Naive thymus-derived CD4-positive, alpha-beta T cell (primary cell): ENCODE measurements at regions not wholly inside any gene's neighbourhood (a gene's known extent, or its start where the extent isn't known, plus 50 kb on each side); places are given as distances from the start of the nearest gene placed in this dataset.

Experiments used
- ATAC-seq: fragments of 150-1000 bp; cut with Tn5 transposase; 2 replicates; pipeline ENCODE4 v1.10.0; 2021; ENCODE audit warnings: mild to moderate bottlenecking, moderate library complexity
- CTCF ChIA-PET: fragments of 350-600 bp; sonication (Branson Sonifier 250); formaldehyde crosslinking; loops from one replicate; lab custom pipeline; 2021; ENCODE audit warnings: antibody characterized with exemption; lab: Charles Lee
- POLR2A ChIA-PET: fragments of 350-600 bp; sonication (Branson Sonifier 250); formaldehyde crosslinking; loops from one replicate; lab custom pipeline; 2021; ENCODE audit warnings: antibody characterized with exemption, inconsistent platforms; lab: Charles Lee
- DNase-seq, 9 donors: peaks; one replicate each; pipeline versions ENCODE4 v3.0.0 to v3.0.0-alpha.2; 2020 to 2022; ENCODE audit warnings: mixed read lengths in 1 of 9
- H3K27ac ChIP-seq: one replicate; pipeline ENCODE4 v1.7.0; 2013; ENCODE audit warnings: mild to moderate bottlenecking, low read depth, low read length, moderate library complexity
- H3K27me3 ChIP-seq, 2 donors: one replicate each; pipeline ENCODE4 v1.7.0; 2013; ENCODE audit warnings: low read length in 2 of 2, mild to moderate bottlenecking in 2 of 2, moderate library complexity in 2 of 2; ENCODE audit not compliant: control insufficient read depth in 2 of 2, insufficient read depth in 2 of 2
- H3K36me3 ChIP-seq, 3 experiments: 1 replicate in 2 of 3; 2 replicates in 1 of 3; pipeline ENCODE4 v1.7.0; 2013; ENCODE audit warnings: low read length in 3 of 3, mild to moderate bottlenecking in 3 of 3, moderate library complexity in 1 of 3; ENCODE audit not compliant: insufficient read depth in 3 of 3, control insufficient read depth in 2 of 3
- H3K4me1 ChIP-seq, 2 donors: one replicate each; pipeline ENCODE4 v1.7.0; 2013; ENCODE audit warnings: low read length in 2 of 2, mild to moderate bottlenecking in 2 of 2, moderate library complexity in 1 of 2; ENCODE audit not compliant: control insufficient read depth in 2 of 2, insufficient read depth in 2 of 2
- H3K4me3 ChIP-seq: 2 replicates; pipeline ENCODE4 v1.7.0; 2013; ENCODE audit warnings: mild to moderate bottlenecking, low read length
- H3K9me3 ChIP-seq, 3 experiments: 1 replicate in 2 of 3; 2 replicates in 1 of 3; pipeline ENCODE4 v1.7.0; 2013; ENCODE audit warnings: low read length in 3 of 3; ENCODE audit not compliant: control insufficient read depth in 2 of 3
- H3K27ac Mint-ChIP-seq, 9 donors: one replicate each; pipeline ENCODE4 v1.8.0; 2020 to 2022; ENCODE audit warnings: mixed read lengths in 9 of 9, mild to moderate bottlenecking in 8 of 9, moderate library complexity in 5 of 9, inconsistent platforms in 2 of 9
- H3K27me3 Mint-ChIP-seq, 5 donors: one replicate each; pipeline ENCODE4 v1.8.0; 2021 to 2022; ENCODE audit warnings: mixed read lengths in 5 of 5, mild to moderate bottlenecking in 1 of 5
- H3K36me3 Mint-ChIP-seq, 5 donors: one replicate each; pipeline ENCODE4 v1.8.0; 2020 to 2022; ENCODE audit warnings: mixed read lengths in 5 of 5, mild to moderate bottlenecking in 3 of 5, inconsistent platforms in 1 of 5
- H3K4me1 Mint-ChIP-seq, 7 donors: one replicate each; pipeline ENCODE4 v1.8.0; 2020 to 2022; ENCODE audit warnings: mixed read lengths in 7 of 7, mild to moderate bottlenecking in 3 of 7, inconsistent platforms in 1 of 7
- H3K4me3 Mint-ChIP-seq, 10 donors: one replicate each; pipeline ENCODE4 v1.8.0; 2020 to 2022; ENCODE audit warnings: mild to moderate bottlenecking in 10 of 10, mixed read lengths in 10 of 10, moderate library complexity in 6 of 10, inconsistent platforms in 2 of 10
- H3K9me3 Mint-ChIP-seq, 11 donors: one replicate each; pipeline ENCODE4 v1.8.0; 2020 to 2022; ENCODE audit warnings: mixed read lengths in 11 of 11, mild to moderate bottlenecking in 4 of 11, inconsistent platforms in 1 of 11, moderate library complexity in 1 of 11
- intact Hi-C, 2 donors: fragments of 100-400 bp; cut with micrococcal nuclease; formaldehyde crosslinking; loops; one replicate each; pipeline ENCODE4 v1.15.1; 2023

DNA sequence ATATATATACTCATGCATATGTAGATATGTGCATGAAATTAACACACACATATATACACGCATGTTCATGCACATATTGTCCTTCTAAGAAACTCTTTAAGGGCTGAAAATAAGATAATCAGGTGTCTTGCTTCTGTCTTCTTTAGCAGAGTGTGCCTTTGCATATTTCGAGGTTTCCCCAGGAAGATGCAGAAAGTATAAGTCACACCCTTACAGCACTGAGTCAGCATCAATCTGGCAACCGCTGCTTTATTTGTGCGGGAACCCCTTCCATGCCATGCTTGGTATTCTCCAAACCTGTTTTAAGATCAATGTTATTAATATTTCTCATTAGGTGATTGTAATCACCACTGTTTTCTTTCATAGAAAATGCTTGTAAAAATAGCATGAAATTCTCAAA lies 557.9 kb downstream of the CAAP1 start:
- Mint-ChIP-seq H3K4me1 (no peaks in the 10 kb centered on the region), H3K4me3 (no peak overlapping the region), H3K9me3 (peaks cover 0 to 11% (median 0%) of the 10 kb centered on the region in 11 donors), H3K36me3 (no peaks in the 10 kb centered on the region), H3K27me3 (no peaks in the 10 kb centered on the region), H3K27ac (no peak overlapping the region)
- POLR2A ChIA-PET: no interaction called here
- H3K36me3 ChIP-seq: no peaks in the 10 kb centered on the region
- intact Hi-C loops: no loop called here
- DNase-seq (no peak), ATAC-seq (no peak)
- H3K9me3 ChIP-seq: no peaks in the 10 kb centered on the region
- H3K4me3 ChIP-seq: no peak overlapping the region
- no peaks in the 10 kb centered on the region for H3K4me1 ChIP-seq
- CTCF ChIA-PET: no interaction called here
- no peak overlapping the region for H3K27ac ChIP-seq
- no peaks in the 10 kb centered on the region for H3K27me3 ChIP-seq

GRCh38 chr9:26331223-26331622 lies 561.4 kb downstream of the CAAP1 start:
- H3K36me3 ChIP-seq: no peaks in the 10 kb centered on the region
- no peak for DNase-seq
- Mint-ChIP-seq H3K27ac (no peak overlapping the region), H3K4me1 (no peaks in the 10 kb centered on the region), H3K27me3 (no peaks in the 10 kb centered on the region), H3K36me3 (no peaks in the 10 kb centered on the region), H3K4me3 (no peak overlapping the region), H3K9me3 (peaks cover 0 to 6% (median 0%) of the 10 kb centered on the region in 11 donors)
- no peak for ATAC-seq
- H3K9me3 ChIP-seq: no peaks in the 10 kb centered on the region
- H3K27ac ChIP-seq: no peak overlapping the region
- intact Hi-C loops: no loop called here
- POLR2A ChIA-PET: no interaction called here
- no peaks in the 10 kb centered on the region for H3K27me3 ChIP-seq
- H3K4me1 ChIP-seq: no peaks in the 10 kb centered on the region
- H3K4me3 ChIP-seq: no peak overlapping the region
- CTCF ChIA-PET: no interaction called here

DNA sequence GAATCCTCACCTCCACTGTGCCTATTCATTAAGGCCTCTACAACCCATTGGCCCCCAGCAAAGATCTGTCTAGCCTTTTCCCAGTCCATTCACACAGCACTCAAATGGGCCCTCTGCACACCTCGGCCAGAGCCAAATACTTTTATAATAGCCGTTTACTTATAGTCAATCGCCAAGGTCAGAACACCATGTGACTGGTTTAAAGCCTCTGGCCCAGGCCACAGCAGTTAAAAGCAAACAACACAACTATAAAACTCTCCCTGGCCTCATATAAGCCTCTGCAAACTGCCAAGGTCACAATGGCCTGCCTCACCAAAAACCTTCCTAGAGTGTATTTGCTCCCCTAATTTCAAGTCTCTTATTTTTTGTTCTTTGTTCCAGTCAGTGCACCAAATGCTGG lies 562.6 kb downstream of the CAAP1 start:
- intact Hi-C loops: no loop called here
- no peak overlapping the region for H3K27ac Mint-ChIP-seq
- Histone ChIP-seq H3K9me3 (no peaks in the 10 kb centered on the region), H3K27ac (no peak overlapping the region), H3K4me1 (no peaks in the 10 kb centered on the region), H3K27me3 (no peaks in the 10 kb centered on the region), H3K36me3 (no peaks in the 10 kb centered on the region), H3K4me3 (no peak overlapping the region)
- CTCF ChIA-PET: no interaction called here
- H3K9me3 Mint-ChIP-seq: peaks cover 0 to 8% (median 0%) of the 10 kb centered on the region in 11 donors
- no peak for ATAC-seq
- no peaks in the 10 kb centered on the region for H3K27me3 Mint-ChIP-seq
- no peak overlapping the region for H3K4me3 Mint-ChIP-seq
- DNase-seq: no peak
- POLR2A ChIA-PET: no interaction called here
- no peaks in the 10 kb centered on the region for H3K4me1 Mint-ChIP-seq
- no peaks in the 10 kb centered on the region for H3K36me3 Mint-ChIP-seq

GRCh38 chr9:26326563-26326962 lies 566.0 kb downstream of the CAAP1 start:
- intact Hi-C loops: no loop called here

GRCh38 chr9:26325444-26325829 lies 567.2 kb downstream of the CAAP1 start:
- DNase-seq: no peak
- Histone ChIP-seq H3K9me3 (no peaks in the 10 kb centered on the region), H3K36me3 (no peaks in the 10 kb centered on the region), H3K4me1 (no peaks in the 10 kb centered on the region), H3K4me3 (no peak overlapping the region), H3K27me3 (no peaks in the 10 kb centered on the region), H3K27ac (no peak overlapping the region)
- Mint-ChIP-seq H3K27me3 (no peaks in the 10 kb centered on the region), H3K4me3 (no peak overlapping the region), H3K36me3 (peaks cover 0 to 4% (median 0%) of the 10 kb centered on the region in 5 donors), H3K9me3 (peaks cover 0 to 10% (median 0%) of the 10 kb centered on the region in 11 donors), H3K4me1 (no peaks in the 10 kb centered on the region), H3K27ac (no peak overlapping the region)
- ChIA-PET POLR2A (no interaction called here), CTCF (no interaction called here)
- no peak for ATAC-seq
- intact Hi-C loops: no loop called here

More at GRCh38 chr9:26326563-26326962, 566.0 kb downstream of the CAAP1 start:
- H3K36me3 Mint-ChIP-seq: peaks cover 0 to 4% (median 0%) of the 10 kb centered on the region in 5 donors
- ChIA-PET CTCF (no interaction called here), POLR2A (no interaction called here)
- no peaks in the 10 kb centered on the region for H3K4me1 ChIP-seq
- no peaks in the 10 kb centered on the region for H3K27me3 ChIP-seq
- no peak overlapping the region for H3K27ac Mint-ChIP-seq
- H3K27ac ChIP-seq: no peak overlapping the region
- no peak overlapping the region for H3K4me3 ChIP-seq
- no peaks in the 10 kb centered on the region for H3K9me3 ChIP-seq
- DNase-seq: no peak
- peaks cover 0 to 10% (median 0%) of the 10 kb centered on the region in 11 donors for H3K9me3 Mint-ChIP-seq
- H3K36me3 ChIP-seq: no peaks in the 10 kb centered on the region
- no peaks in the 10 kb centered on the region for H3K4me1 Mint-ChIP-seq
- no peaks in the 10 kb centered on the region for H3K27me3 Mint-ChIP-seq
- ATAC-seq: no peak
- no peak overlapping the region for H3K4me3 Mint-ChIP-seq

DNA sequence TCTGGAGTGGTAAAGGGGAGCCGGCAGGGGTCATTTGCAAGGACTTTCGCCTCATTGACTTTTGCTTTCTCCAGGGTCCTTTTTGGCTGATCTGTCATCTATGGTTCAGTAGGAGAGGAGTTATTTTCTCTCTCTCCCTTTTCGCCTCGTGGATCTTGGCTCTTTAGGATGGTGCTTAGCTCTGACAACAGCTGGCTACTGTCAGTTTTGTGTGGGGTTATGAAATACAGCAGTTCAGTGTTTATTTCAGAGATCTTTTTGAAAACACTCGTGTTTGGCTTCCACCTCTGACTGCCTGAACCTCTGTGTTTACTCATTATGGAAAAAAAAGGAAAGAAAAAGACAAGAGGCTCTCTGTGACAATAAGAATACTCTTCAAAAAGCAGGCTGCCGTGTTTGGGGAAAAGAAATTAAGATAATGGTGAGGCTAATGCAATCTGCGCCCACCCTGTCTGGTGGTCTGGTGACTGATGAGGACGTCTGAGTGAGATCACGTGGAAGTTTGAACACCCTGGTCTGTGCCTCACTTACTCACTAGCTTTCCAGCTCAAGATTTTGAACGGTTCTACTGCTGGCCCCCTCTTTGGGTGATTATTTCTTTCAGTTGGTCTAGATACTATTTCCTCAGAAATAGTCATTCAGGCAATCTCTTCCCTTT lies 567.7 kb downstream of the CAAP1 start:
- H3K4me1 ChIP-seq: no peaks in the 10 kb centered on the region
- no peaks in the 10 kb centered on the region for H3K4me1 Mint-ChIP-seq
- DNase-seq: no peak
- ATAC-seq: no peak
- H3K4me3 Mint-ChIP-seq: no peak overlapping the region
- no peak overlapping the region for H3K4me3 ChIP-seq
- no peaks in the 10 kb centered on the region for H3K9me3 ChIP-seq
- no peak overlapping the region for H3K27ac ChIP-seq
- no peaks in the 10 kb centered on the region for H3K27me3 Mint-ChIP-seq
- H3K27me3 ChIP-seq: no peaks in the 10 kb centered on the region
- peaks cover 0 to 10% (median 0%) of the 10 kb centered on the region in 11 donors for H3K9me3 Mint-ChIP-seq
- H3K36me3 Mint-ChIP-seq: peaks cover 0 to 4% (median 0%) of the 10 kb centered on the region in 5 donors
- ChIA-PET CTCF (no interaction called here), POLR2A (no interaction called here)
- intact Hi-C loops: no loop called here
- H3K36me3 ChIP-seq: no peaks in the 10 kb centered on the region
- no peak overlapping the region for H3K27ac Mint-ChIP-seq

- Mint-ChIP-seq H3K9me3 (peaks cover 0 to 15% (median 2%) of the 10 kb centered on the region in 11 donors), H3K4me3 (no peak overlapping the region)
- no peak for DNase-seq
Observed at GRCh38 chr9:26321935-26322334, 570.7 kb downstream of the CAAP1 start.

More at GRCh38 chr9:26321935-26322334, 570.7 kb downstream of the CAAP1 start:
- no peaks in the 10 kb centered on the region for H3K4me1 ChIP-seq
- Mint-ChIP-seq H3K4me1 (no peaks in the 10 kb centered on the region), H3K27me3 (no peaks in the 10 kb centered on the region), H3K36me3 (peaks cover 0 to 4% (median 0%) of the 10 kb centered on the region in 5 donors), H3K27ac (no peak overlapping the region)
- ATAC-seq: no peak
- H3K4me3 ChIP-seq: no peak overlapping the region
- intact Hi-C loops: no loop called here
- no peaks in the 10 kb centered on the region for H3K36me3 ChIP-seq
- H3K9me3 ChIP-seq: no peaks in the 10 kb centered on the region
- no peaks in the 10 kb centered on the region for H3K27me3 ChIP-seq
- H3K27ac ChIP-seq: no peak overlapping the region
- CTCF ChIA-PET: no interaction called here
- POLR2A ChIA-PET: no interaction called here
